ENCODE measurements at regions not wholly inside any gene's neighbourhood (a gene's known extent, or its start where the extent isn't known, plus 50 kb on each side); places are given as distances from the start of the nearest gene placed in this dataset.

GRCh38 chr7:25754751-25755150 is 397.2 kb upstream of the NFE2L3 start:
- TF ChIP-seq CTCF (IDR thresholded peaks at IDR 0.05; ENCODE audit: borderline replicate concordance): no peak
- no peak overlapping the region for H3K4me3 ChIP-seq
- intact Hi-C loops (cut with micrococcal nuclease): no loop called here
- H3K27me3 ChIP-seq (ENCODE audit: low read depth): no peaks in the 10 kb centered on the region
- DNase-seq: no peak
- H3K36me3 ChIP-seq: no peaks in the 10 kb centered on the region
- H3K4me1 ChIP-seq: peaks cover 14% of the 10 kb centered on the region
- H3K9me3 ChIP-seq (replicated peaks): no peaks in the 10 kb centered on the region
- H3K27ac ChIP-seq (replicated peaks): no peak overlapping the region

- Histone ChIP-seq H3K27me3 (ENCODE audit: low read depth) (no peaks in the 10 kb centered on the region), H3K9me3 (replicated peaks) (no peaks in the 10 kb centered on the region), H3K4me3 (no peak overlapping the region), H3K27ac (replicated peaks) (no peak overlapping the region), H3K4me1 (peaks cover 3% of the 10 kb centered on the region), H3K36me3 (no peaks in the 10 kb centered on the region)
- DNase-seq: no peak
- TF ChIP-seq CTCF (IDR thresholded peaks at IDR 0.05; ENCODE audit: borderline replicate concordance): no peak
- intact Hi-C loops (cut with micrococcal nuclease): no loop called here
Measured at GRCh38 chr7:25756601-25757000, 395.4 kb upstream of the NFE2L3 start.

DNA sequence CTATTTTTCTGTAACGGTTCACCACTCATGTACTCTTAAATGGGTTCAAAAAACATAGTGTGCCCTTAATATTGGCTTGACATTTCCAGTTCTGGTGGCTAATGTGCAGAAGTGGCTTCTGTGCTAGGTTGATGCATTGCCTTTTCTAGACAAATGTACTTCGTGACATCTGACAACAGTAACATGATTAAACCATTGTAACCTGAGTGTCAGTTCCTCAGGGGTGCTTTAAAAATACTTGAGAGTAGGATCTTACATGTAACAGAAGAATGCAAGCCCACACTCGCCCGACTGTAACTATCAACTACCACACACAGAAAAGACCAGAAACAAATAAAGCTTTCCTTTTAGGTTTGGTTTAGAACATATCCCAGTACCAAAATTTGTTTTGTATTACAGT is 393.4 kb upstream of the NFE2L3 start:
- no peaks in the 10 kb centered on the region for H3K9me3 ChIP-seq (replicated peaks)
- no peaks in the 10 kb centered on the region for H3K36me3 ChIP-seq
- TF ChIP-seq CTCF (IDR thresholded peaks at IDR 0.05; ENCODE audit: borderline replicate concordance): no peak
- intact Hi-C loops (cut with micrococcal nuclease): no loop called here
- no peak for DNase-seq
- H3K27ac ChIP-seq (replicated peaks): no peak overlapping the region
- H3K4me3 ChIP-seq: no peak overlapping the region
- no peaks in the 10 kb centered on the region for H3K4me1 ChIP-seq
- no peaks in the 10 kb centered on the region for H3K27me3 ChIP-seq (ENCODE audit: low read depth)

DNA sequence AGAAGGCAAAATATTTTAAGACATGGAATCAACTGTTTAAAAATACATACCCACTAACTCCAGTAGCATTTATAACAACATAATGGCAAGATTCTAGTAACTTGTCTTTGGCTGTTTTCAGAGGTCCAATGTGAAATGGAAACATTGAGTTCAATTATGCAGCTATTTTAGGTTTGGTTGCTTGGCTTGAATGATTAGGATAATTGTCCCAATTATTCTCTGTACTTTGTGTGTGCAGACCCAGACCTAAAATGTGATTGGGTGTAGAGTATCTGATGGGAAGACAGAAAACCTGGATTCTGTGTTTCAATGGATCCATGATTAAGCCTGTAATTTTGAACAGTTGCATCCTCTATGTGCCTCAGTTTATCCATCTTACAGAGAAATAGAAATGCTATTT is 392.7 kb upstream of the NFE2L3 start:
- DNase-seq: no peak
- Histone ChIP-seq H3K9me3 (replicated peaks) (no peaks in the 10 kb centered on the region), H3K27ac (replicated peaks) (no peak overlapping the region), H3K27me3 (ENCODE audit: low read depth) (no peaks in the 10 kb centered on the region), H3K4me3 (no peak overlapping the region), H3K4me1 (no peaks in the 10 kb centered on the region), H3K36me3 (no peaks in the 10 kb centered on the region)
- intact Hi-C loops (cut with micrococcal nuclease): no loop called here
- no peak for TF ChIP-seq CTCF (IDR thresholded peaks at IDR 0.05; ENCODE audit: borderline replicate concordance)

DNA sequence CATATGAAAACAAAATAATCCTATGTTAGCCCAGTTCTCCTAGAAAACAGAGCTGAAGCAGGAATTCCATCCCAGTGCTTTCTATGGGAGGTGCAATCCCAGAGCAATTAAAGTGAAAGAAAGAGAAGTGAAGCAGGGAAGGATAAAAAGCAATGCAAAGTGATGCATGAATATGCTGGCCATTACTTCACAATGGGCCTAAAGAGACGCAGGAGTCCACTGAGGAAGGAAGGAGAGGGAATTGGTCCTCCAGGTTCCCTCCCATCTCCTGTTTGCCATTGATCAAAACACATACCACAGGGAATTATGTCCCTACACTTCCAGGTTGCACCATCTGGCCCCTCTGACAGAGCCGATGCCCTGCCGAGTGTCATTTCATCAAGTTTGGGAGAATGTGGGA is 392.2 kb upstream of the NFE2L3 start:
- Histone ChIP-seq H3K9me3 (replicated peaks) (no peaks in the 10 kb centered on the region), H3K36me3 (no peaks in the 10 kb centered on the region), H3K4me1 (no peaks in the 10 kb centered on the region), H3K27me3 (ENCODE audit: low read depth) (no peaks in the 10 kb centered on the region), H3K4me3 (no peak overlapping the region), H3K27ac (replicated peaks) (no peak overlapping the region)
- intact Hi-C loops (cut with micrococcal nuclease): no loop called here
- DNase-seq: no peak
- no peak for TF ChIP-seq CTCF (IDR thresholded peaks at IDR 0.05; ENCODE audit: borderline replicate concordance)

All from left ventricle myocardium inferior (tissue), 1 donor.